NCI-H345 treated with DMSO at 0.1 percent for 48 hours (cell line): ENCODE measurements at regions not wholly inside any gene's neighbourhood (a gene's known extent, or its start where the extent isn't known, plus 50 kb on each side); places are given as distances from the start of the nearest gene placed in this dataset.

Experiments
- DNase-seq: peaks from one replicate; lab custom pipeline; 2025; ENCODE audit not compliant: unreplicated experiment; lab: John Stamatoyannopoulos, UW

- DNase-seq = no peak
Observed at GRCh38 chr10:123485341-123485960, 180.7 kb upstream of the GPR26 start.

DNA sequence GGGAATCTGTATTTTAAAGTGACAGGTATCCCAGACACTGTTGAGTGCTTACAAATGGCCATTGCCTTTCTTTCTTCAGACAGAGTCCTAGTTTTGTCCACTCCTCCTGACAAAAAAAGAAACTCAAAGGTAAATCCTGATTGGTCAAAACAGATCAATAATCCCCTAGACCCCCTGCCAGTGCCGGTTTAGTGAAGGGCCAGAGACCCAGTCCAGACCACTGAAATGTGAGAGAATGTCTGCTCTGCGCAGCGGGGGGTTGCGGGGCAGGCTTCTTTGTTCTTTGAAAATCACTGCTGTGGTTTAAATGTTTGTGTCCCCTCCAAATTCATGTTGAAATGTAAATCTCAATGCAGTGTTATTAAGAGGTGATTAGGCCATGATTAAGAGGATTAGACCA lies 177.7 kb upstream of the GPR26 start:
- DNase-seq = no peak

GRCh38 chr10:123491364-123491763 lies 174.8 kb upstream of the GPR26 start:
- no peak for DNase-seq

- DNase-seq = peak; percentile 54
Observed at GRCh38 chr10:123492016-123492415, 174.1 kb upstream of the GPR26 start.

GRCh38 chr10:123494301-123494808 lies 171.8 kb upstream of the GPR26 start:
- no peak for DNase-seq

DNA sequence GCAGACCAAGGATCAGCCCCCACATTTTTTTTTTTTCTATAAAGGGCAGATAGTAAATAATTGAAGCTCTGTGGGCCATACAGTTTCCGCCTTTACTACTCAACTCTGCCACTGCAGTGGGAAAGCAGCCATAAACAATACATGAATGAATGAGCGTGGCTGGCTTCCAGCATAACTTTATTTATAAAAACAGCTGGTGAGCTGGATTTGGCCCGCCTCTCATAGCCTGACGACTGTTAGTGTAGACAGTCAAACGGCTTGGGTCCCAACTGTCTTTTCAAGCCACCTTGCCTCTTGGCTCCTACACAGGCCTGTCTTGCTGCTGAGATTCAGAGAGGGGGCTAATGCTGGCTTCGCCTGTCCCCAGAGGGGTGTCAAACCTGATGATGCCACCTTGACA lies 169.8 kb upstream of the GPR26 start:
- DNase-seq = peak; percentile 38

DNA sequence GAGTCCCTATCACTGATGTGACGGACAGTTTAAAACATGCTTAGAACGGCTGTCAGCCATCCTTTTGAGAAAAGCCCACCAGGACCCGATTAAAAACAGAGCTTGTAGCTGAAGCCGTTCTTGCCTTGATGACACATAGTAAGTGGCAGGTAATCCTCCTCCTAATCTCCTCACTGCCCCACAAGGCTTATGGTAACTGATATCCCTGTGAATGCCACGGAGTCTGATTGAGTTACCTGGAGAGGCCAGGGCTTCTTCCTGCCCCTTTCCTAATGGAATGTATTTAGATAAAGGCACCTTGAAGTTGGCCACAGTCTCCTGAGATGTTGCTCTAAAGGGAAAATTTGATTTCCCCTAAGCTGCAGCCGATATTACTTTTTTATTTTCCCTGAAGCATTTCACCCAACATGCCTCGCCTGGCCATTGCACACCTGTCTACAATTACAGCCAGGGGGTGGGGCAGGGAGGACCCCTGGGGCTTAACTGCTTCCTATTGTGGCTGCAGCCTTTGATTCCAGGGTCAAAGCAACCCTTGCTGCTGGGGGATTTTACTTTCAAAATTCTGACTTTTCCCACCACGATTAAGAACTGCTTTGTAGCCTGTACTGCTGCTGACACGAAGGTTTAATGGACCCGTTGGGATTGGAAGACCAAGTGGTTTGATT lies 169.0 kb upstream of the GPR26 start:
- peak; percentile 16 for DNase-seq

DNA sequence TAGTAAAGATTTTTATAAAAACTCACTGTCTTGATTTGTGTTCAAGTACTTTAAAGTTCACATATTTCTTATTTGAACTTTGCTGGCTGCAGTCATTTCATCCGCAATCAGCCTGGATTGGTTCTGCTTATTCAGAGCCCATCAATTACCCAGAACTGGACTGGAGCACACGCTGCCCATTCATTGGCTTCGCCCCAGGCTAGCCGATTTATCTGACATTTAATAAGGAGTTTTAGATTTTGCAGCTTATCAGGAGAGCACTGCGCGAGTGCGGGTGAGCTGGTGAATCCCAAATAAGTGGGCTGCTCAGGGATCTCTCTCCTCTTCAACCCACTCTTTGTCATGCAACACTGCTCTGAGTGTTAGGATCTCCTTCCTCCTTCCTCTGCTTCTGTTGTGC lies 166.0 kb upstream of the GPR26 start:
- DNase-seq = no peak

DNA sequence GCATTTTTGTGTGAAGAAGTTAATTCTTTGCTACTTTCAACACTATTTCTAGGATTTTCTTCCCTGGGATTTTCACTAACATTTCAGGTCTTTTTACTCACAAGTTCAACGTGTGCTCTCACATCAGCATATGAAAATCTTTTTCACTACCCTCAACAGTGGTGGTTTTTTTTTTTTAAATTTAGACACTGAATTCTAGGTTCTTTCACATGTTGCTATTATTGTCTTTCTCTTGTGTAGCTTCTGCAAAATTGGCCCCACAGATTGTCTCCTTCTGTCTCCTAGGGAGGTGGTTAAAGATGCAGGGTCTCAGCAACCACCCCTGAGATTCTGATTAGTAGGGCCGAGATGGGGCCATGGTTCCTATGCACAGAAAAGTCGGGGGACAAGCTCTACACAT lies 165.0 kb upstream of the GPR26 start:
- DNase-seq = no peak

DNA sequence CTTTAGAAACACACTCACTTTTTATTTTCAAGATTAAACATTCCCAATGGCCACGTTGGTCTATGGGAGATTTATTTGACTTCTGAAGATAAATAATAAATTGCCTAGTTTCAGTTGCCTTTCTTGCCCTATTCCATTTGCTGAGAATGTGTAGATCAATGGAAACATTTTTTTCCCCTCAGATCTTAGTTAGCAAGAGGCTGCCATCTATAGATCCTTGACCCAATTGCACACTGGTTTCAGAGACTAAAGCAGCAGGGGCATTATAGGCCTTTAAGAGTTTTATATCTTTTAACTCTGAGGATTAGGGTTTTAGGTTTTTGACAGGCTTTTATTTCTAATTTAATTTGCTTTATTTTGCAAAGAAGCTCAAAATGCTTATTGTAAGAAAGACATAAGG lies 163.2 kb upstream of the GPR26 start:
- DNase-seq = no peak

DNA sequence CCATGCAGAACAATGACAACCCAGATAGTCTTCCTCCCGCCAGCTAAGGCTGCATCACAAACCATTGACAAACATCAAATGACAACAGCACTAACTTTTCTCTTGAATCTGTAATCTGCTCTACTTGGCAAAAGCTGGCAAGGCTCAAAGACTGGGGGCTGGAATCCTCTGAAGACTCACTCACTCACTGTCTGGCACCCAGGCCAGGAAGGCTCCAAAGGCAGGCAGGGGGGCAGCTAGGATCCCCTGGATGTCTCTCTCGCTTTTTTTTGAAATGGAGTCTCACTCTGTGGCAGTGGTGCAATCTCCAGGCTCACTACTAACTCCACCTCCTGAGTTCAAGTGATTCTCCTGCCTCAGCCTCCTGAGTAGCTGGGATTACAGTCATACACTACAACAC lies 159.7 kb upstream of the GPR26 start:
- no peak for DNase-seq

DNA sequence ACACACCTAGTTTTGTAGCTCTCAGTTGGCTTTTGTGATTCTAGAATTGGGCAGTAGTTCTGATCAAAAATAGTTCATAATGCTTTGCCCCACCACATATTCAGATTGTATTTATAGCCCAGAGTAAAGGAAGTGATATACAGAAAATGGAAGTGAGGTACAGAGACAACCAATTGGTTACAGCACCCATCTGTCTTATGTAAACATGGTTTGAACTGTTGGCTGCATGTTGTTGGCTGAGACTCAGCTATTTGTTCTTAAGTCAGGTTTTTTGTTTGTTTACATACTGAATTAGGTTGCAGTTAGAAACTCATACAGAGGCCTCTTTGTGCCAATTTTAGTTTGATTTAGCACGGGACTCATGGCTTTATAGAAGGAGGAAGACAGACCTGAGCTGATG lies 158.9 kb upstream of the GPR26 start:
- DNase-seq = no peak

- DNase-seq = no peak
Observed at GRCh38 chr10:123509338-123509737, 156.8 kb upstream of the GPR26 start.

- no peak for DNase-seq
Observed at GRCh38 chr10:123512901-123513775, 153.0 kb upstream of the GPR26 start.

DNA sequence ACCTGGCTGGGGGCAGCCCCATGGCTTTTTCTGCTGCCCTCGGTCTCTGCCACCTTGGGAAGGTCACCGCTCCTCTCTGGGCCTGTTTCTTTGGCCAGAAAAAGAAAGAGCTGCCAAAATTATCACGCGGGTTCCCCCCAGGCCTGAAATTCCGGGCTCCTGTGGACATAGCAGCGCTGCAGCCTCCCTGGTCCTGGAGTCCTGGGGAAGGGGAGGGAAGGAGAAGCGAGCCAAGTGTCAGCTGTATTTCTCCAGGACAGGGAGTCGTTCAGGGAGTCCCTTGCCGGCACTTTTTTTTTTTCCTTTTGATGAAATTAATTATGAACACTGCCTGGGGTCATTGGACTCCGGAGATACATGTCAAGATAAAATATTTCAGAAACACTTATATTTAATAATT lies 152.3 kb upstream of the GPR26 start:
- no peak for DNase-seq

DNA sequence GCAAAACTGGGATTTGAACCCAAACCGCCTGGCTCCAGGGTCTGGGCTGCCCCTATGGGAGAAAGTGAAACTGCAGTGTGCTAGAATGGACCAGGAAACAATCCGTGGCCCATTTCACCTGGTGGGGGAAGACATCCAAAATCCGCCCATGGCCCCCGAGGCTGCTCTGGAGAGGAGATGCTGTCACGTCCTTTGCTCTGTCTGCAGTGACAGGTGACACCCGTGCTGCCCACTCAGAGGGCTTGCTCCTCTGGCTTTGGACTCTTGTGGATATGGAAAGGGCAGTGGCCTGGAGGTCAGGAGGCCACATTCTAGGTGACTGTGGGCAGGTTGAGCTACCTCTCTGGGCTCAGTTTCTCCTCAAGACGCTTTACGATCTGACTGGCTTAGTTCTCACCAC lies 151.2 kb upstream of the GPR26 start:
- no peak for DNase-seq

DNA sequence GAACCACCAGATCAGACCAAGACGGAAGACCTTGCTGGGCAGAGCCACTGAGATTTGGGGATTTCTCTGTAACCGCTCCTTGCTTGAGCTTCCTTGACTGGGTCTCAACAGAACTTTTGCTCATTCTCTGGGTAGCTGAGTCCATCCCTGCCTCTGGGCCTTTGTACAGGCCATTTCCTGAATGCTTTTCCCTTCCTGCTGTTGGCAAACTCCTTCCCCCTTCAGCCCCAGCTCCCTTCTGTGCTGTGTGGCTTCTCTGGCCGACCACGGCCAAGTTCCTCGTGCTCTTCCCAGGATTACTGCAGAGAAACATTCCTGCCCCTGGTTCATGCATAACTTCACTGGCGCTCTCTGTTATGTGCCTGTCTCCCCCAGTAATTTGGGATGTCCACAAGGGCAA lies 150.5 kb upstream of the GPR26 start:
- no peak for DNase-seq

DNA sequence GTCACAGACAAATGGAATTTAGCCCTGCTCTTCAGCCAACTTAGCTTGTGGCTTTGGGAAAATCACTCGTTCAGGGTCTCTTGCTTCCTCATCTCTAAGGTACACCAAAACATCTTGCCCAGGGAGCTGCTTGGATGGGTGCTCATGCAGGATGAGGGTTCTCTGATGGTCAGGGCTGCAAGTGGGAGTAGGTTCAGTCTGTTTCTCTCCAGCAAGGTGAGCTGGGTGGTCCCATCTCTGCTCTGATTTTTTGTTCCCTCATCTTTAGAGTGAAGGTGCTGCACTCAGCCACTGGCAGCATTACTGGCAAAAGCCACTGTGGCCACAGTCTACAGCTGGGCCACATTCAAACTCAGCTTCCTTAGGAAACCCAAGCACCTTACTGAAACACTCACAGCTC lies 149.9 kb upstream of the GPR26 start:
- no peak for DNase-seq

GRCh38 chr10:123517426-123517825 lies 148.7 kb upstream of the GPR26 start:
- DNase-seq = no peak

DNA sequence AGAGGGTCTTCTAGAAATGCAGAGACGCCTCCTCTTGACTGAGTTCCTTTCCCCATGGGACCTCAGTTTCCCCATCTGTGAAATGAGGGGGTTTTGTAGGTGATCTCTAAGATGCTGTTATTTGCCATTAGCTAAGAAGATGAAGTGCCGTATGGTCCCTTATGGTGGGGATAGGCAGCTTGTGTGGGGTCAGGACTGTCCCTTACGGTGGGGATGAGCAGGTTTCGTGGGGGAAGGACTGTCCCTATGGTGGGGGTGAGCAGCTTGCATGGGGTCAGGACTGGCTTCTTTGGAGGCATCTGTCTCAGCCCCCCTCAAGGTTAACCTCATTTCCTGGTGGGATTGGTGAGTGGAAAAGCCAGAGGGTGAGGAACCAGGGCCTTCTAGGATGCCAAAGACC lies 148.3 kb upstream of the GPR26 start:
- DNase-seq = no peak

- DNase-seq = no peak
Observed at GRCh38 chr10:123518765-123519164, 147.4 kb upstream of the GPR26 start.

DNA sequence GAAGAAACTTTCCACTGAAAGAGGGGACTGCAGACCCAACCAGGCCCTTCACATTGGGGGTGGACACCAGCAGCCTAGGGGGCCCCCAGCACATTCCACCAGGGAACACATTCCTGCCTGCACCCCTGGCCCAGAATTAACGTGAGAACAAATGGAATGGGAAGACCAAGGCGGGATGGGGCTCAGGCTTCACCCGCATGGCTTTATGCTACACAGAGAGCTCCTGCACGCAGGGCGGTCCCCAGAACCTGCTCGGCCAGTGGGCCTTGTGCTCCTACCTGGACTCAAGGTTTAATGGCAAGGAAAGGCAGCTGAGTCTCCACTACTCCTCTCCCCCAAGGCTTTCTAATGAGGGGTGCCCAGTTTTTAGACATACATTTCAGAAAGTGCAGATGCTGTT lies 146.3 kb upstream of the GPR26 start:
- DNase-seq = no peak
